H1 (cell line): ENCODE measurements at regions not wholly inside any gene's neighbourhood (a gene's known extent, or its start where the extent isn't known, plus 50 kb on each side); places are given as distances from the start of the nearest gene placed in this dataset.

Experiments
- CTCF ChIA-PET: fragments of 300-600 bp; sonication (Branson Sonifier 250); formaldehyde crosslinking; loops from one replicate; lab custom pipeline; 2021; ENCODE audit not compliant: partially characterized antibody; lab: Charles Lee
- POLR2A ChIA-PET: fragments of 300-600 bp; sonication (Branson Sonifier 250); formaldehyde crosslinking; loops from one replicate; lab custom pipeline; 2021; ENCODE audit warnings: inconsistent platforms; ENCODE audit not compliant: partially characterized antibody; lab: Charles Lee
- DNase-seq, 2 experiments: peaks; one replicate each; pipeline versions ENCODE4 v3.0.0 to v3.0.0-alpha.2; 2010 to 2022; ENCODE audit warnings: low spot score in 2 of 2, low read depth in 1 of 2, mixed read lengths in 1 of 2
- FAIRE-seq: peaks from 2 replicates; lab custom pipeline; 2011; peaks lifted over from hg19 to GRCh38; lab: Jason Lieb, UNC
- H2AFZ ChIP-seq: 2 replicates; pipeline ENCODE4 v1.8.1; 2012; ENCODE audit warnings: low read length, inconsistent platforms
- H2AK5ac ChIP-seq: 2 replicates; pipeline ENCODE4 v1.6.1; 2013; ENCODE audit warnings: low read depth, low read length
- H2BK120ac ChIP-seq: replicated peaks from 2 replicates; pipeline ENCODE3; 2013; ENCODE audit warnings: low read depth, low read length, inconsistent platforms
- H2BK12ac ChIP-seq: 2 replicates; pipeline ENCODE4 v1.6.1; 2013; ENCODE audit warnings: low read depth, low read length
- H2BK15ac ChIP-seq: 2 replicates; pipeline ENCODE4 v1.6.1; 2013; ENCODE audit warnings: low read length
- H2BK20ac ChIP-seq: 2 replicates; pipeline ENCODE4 v1.6.1; 2013; ENCODE audit warnings: low read length
- H2BK5ac ChIP-seq: 2 replicates; pipeline ENCODE4 v1.6.1; 2013; ENCODE audit warnings: low read depth, low read length
- H3K14ac ChIP-seq: 2 replicates; pipeline ENCODE4 v1.6.1; 2013; ENCODE audit warnings: inconsistent platforms; ENCODE audit not compliant: insufficient read length
- H3K18ac ChIP-seq: 2 replicates; pipeline ENCODE4 v1.6.1; 2013; ENCODE audit warnings: low read length; ENCODE audit errors: extremely low read depth
- H3K23ac ChIP-seq: 2 replicates; pipeline ENCODE4 v1.6.1; 2013; ENCODE audit warnings: inconsistent platforms; ENCODE audit not compliant: insufficient read length
- H3K23me2 ChIP-seq: 2 replicates; pipeline ENCODE4 v1.6.1; 2013; ENCODE audit warnings: low read depth, low read length
- H3K27ac ChIP-seq: 2 replicates; pipeline ENCODE4 v1.6.1; 2011; ENCODE audit warnings: low read depth, low read length, inconsistent platforms
- H3K27me3 ChIP-seq, 4 experiments: replicated peaks in 1 of 4; 1 replicate in 1 of 4; 2 replicates in 3 of 4; pipeline versions ENCODE4 v1.6.1 to v1.8.1; 2011 to 2013; ENCODE audit warnings: low read length in 3 of 4, mild to moderate bottlenecking in 3 of 4, inconsistent platforms in 2 of 4, mixed read lengths in 2 of 4, moderate library complexity in 1 of 4; ENCODE audit not compliant: control insufficient read depth in 3 of 4, insufficient read depth in 3 of 4; ENCODE audit errors: extremely low read depth in 1 of 4
- H3K36me3 ChIP-seq, 4 experiments: 2 replicates each; pipeline versions ENCODE4 v1.6.1 to v1.8.1; 2011 to 2013; ENCODE audit warnings: mild to moderate bottlenecking in 4 of 4, low read length in 3 of 4, moderate library complexity in 2 of 4, control low read depth in 1 of 4, inconsistent platforms in 1 of 4; ENCODE audit not compliant: insufficient read depth in 4 of 4, control insufficient read depth in 2 of 4
- H3K4ac ChIP-seq: replicated peaks from 2 replicates; pipeline ENCODE3; 2013; ENCODE audit warnings: low read length, low read depth, mixed read lengths, inconsistent platforms; ENCODE audit not compliant: insufficient read length
- H3K4me1 ChIP-seq, 4 experiments: replicated peaks in 1 of 4; 1 replicate in 1 of 4; 2 replicates in 3 of 4; pipeline versions ENCODE4 v1.6.1 to v1.8.1; 2011 to 2013; ENCODE audit warnings: low read length in 3 of 4, inconsistent platforms in 2 of 4, mixed read lengths in 1 of 4; ENCODE audit not compliant: insufficient read depth in 4 of 4, control insufficient read depth in 3 of 4
- H3K4me2 ChIP-seq, 2 experiments: 2 replicates each; pipeline versions ENCODE4 v1.6.1 to v1.8.1; 2011 to 2013; ENCODE audit warnings: low read depth in 2 of 2, low read length in 2 of 2, control low read depth in 1 of 2, inconsistent platforms in 1 of 2, mild to moderate bottlenecking in 1 of 2; ENCODE audit not compliant: insufficient read depth in 1 of 2
- H3K4me3 ChIP-seq, 4 experiments: fragments of 200-600, 300-600 bp in 1 of 4; sonication (generic), shearing (Covaris generic), sonication (Bioruptor Twin) in 1 of 4; 2 replicates each; pipeline versions ENCODE4 v1.5.1 to v1.8.1; 2011 to 2016; ENCODE audit warnings: low read length in 4 of 4, low read depth in 3 of 4, control low read depth in 2 of 4, inconsistent platforms in 2 of 4, mild to moderate bottlenecking in 2 of 4, mixed read lengths in 1 of 4, moderate library complexity in 1 of 4; ENCODE audit not compliant: insufficient read depth in 2 of 4; ENCODE audit errors: extremely low read depth in 1 of 4
- H3K56ac ChIP-seq: replicated peaks from 2 replicates; pipeline ENCODE3; 2013; ENCODE audit warnings: low read depth, mild to moderate bottlenecking, mixed read lengths, low read length, inconsistent platforms; ENCODE audit not compliant: insufficient read length
- H3K79me1 ChIP-seq: 2 replicates; pipeline ENCODE4 v1.6.1; 2013; ENCODE audit warnings: low read depth, low read length, control low read depth
- H3K79me2 ChIP-seq, 2 experiments: 2 replicates each; pipeline versions ENCODE4 v1.6.1 to v1.8.1; 2012 to 2013; ENCODE audit warnings: low read length in 2 of 2, mild to moderate bottlenecking in 2 of 2, inconsistent platforms in 1 of 2; ENCODE audit not compliant: insufficient read depth in 2 of 2, control insufficient read depth in 1 of 2
- H3K9ac ChIP-seq, 4 experiments: replicated peaks in 1 of 4; 1 replicate in 1 of 4; 2 replicates in 3 of 4; pipeline versions ENCODE4 v1.6.1 to v1.8.1; 2011 to 2013; ENCODE audit warnings: low read depth in 3 of 4, low read length in 3 of 4, control low read depth in 2 of 4, mild to moderate bottlenecking in 2 of 4, moderate library complexity in 2 of 4, inconsistent platforms in 1 of 4; ENCODE audit errors: extremely low read depth in 1 of 4
- H3K9me3 ChIP-seq, 2 experiments: 2 replicates each; pipeline versions ENCODE4 v1.6.1 to v1.8.1; 2012 to 2013; ENCODE audit warnings: mild to moderate bottlenecking in 2 of 2, moderate library complexity in 2 of 2, control low read depth in 1 of 2, inconsistent platforms in 1 of 2, low read depth in 1 of 2, low read length in 1 of 2, mixed read lengths in 1 of 2; ENCODE audit not compliant: insufficient read depth in 2 of 2
- H4K20me1 ChIP-seq, 2 experiments: replicated peaks in 1 of 2; 2 replicates each; pipeline versions ENCODE3 to v1.8.1; 2011 to 2013; ENCODE audit warnings: inconsistent platforms in 2 of 2, low read length in 2 of 2, mild to moderate bottlenecking in 1 of 2; ENCODE audit not compliant: insufficient read depth in 2 of 2, control insufficient read depth in 1 of 2
- H4K5ac ChIP-seq: 2 replicates; pipeline ENCODE4 v1.6.1; 2013; ENCODE audit warnings: low read length, low read depth, mixed read lengths, inconsistent platforms; ENCODE audit not compliant: insufficient read length
- H4K8ac ChIP-seq: 2 replicates; pipeline ENCODE4 v1.8.0; 2013; ENCODE audit warnings: mild to moderate bottlenecking, moderate library complexity, low read length, inconsistent platforms; ENCODE audit not compliant: insufficient read depth; ENCODE audit errors: extremely low read depth
- H4K91ac ChIP-seq: replicated peaks from 2 replicates; pipeline ENCODE3; 2013; ENCODE audit warnings: low read length, mixed read lengths, inconsistent platforms; ENCODE audit not compliant: insufficient read length
- BCL11A ChIP-seq, 2 experiments: IDR thresholded peaks; one replicate each; pipeline ENCODE4 v1.6.1; 2011; ENCODE audit warnings: low read depth in 2 of 2, low read length in 2 of 2, mild to moderate bottlenecking in 2 of 2
- CTCF ChIP-seq, 3 experiments: IDR thresholded peaks; 1 replicate in 2 of 3; 2 replicates in 1 of 3; pipeline versions ENCODE4 v1.5.1 to v1.6.1; 2011; ENCODE audit warnings: low read length in 3 of 3, mild to moderate bottlenecking in 3 of 3, inconsistent platforms in 2 of 3, low read depth in 1 of 3, moderate library complexity in 1 of 3; ENCODE audit not compliant: insufficient read depth in 1 of 3; ENCODE audit errors: control extremely low read depth in 1 of 3
- KDM1A ChIP-seq: fragments of 200-600, 300-600 bp; sonication (generic); IDR thresholded peaks from 2 replicates; pipeline ENCODE4 v1.7.1; 2016; ENCODE audit warnings: mild to moderate bottlenecking, low read length, borderline replicate concordance
- KDM4A ChIP-seq: IDR thresholded peaks from one replicate; pipeline ENCODE4 v1.7.1; 2012; ENCODE audit warnings: low read depth, mild to moderate bottlenecking, moderate library complexity, low read length, inconsistent platforms; ENCODE audit not compliant: severe bottlenecking
- NANOG ChIP-seq: IDR thresholded peaks from 2 replicates; pipeline ENCODE4 v1.6.1; 2011; ENCODE audit warnings: low read length, low read depth, mild to moderate bottlenecking, inconsistent platforms; ENCODE audit not compliant: insufficient read depth, poor library complexity, severe bottlenecking
- NRF1 ChIP-seq: IDR thresholded peaks from 2 replicates; pipeline ENCODE4 v1.6.1; 2011; ENCODE audit warnings: mild to moderate bottlenecking, low read depth, low read length, improper control_type of control experiment
- POLR2AphosphoS5 ChIP-seq: IDR thresholded peaks from 2 replicates; pipeline ENCODE4 v1.6.1; 2011; ENCODE audit warnings: low read depth, low read length
- RNF2 ChIP-seq: fragments of 200-900, 300-1000 bp; sonication (generic); IDR thresholded peaks from 2 replicates; pipeline ENCODE4 v1.7.1; 2016; ENCODE audit warnings: borderline replicate concordance, low read depth, mild to moderate bottlenecking, antibody characterized with exemption, low read length; ENCODE audit not compliant: poor library complexity, severe bottlenecking; ENCODE audit errors: missing control alignments
- SP2 ChIP-seq: IDR thresholded peaks from 2 replicates; pipeline ENCODE4 v1.6.1; 2012; ENCODE audit warnings: mild to moderate bottlenecking, low read length, inconsistent platforms
- WGBS, 2 experiments: shearing (Covaris generic) in 1 of 2; methylation state at CpG; one replicate each; pipeline versions ENCODE4 v1.1.6 to v1.1.7; 2013 to 2015; ENCODE audit warnings: low lambda C conversion rate in 2 of 2, mixed read lengths in 2 of 2, inconsistent platforms in 1 of 2, low coverage in 1 of 2, missing lambda C conversion rate in 1 of 2; ENCODE audit not compliant: insufficient replicate concordance in 2 of 2, insufficient coverage in 1 of 2, insufficient read length in 1 of 2; ENCODE audit errors: extremely low coverage in 1 of 2, missing lambda C conversion rate in 1 of 2; 5-methylcytosine and 5-hydroxymethylcytosine counted together

DNA sequence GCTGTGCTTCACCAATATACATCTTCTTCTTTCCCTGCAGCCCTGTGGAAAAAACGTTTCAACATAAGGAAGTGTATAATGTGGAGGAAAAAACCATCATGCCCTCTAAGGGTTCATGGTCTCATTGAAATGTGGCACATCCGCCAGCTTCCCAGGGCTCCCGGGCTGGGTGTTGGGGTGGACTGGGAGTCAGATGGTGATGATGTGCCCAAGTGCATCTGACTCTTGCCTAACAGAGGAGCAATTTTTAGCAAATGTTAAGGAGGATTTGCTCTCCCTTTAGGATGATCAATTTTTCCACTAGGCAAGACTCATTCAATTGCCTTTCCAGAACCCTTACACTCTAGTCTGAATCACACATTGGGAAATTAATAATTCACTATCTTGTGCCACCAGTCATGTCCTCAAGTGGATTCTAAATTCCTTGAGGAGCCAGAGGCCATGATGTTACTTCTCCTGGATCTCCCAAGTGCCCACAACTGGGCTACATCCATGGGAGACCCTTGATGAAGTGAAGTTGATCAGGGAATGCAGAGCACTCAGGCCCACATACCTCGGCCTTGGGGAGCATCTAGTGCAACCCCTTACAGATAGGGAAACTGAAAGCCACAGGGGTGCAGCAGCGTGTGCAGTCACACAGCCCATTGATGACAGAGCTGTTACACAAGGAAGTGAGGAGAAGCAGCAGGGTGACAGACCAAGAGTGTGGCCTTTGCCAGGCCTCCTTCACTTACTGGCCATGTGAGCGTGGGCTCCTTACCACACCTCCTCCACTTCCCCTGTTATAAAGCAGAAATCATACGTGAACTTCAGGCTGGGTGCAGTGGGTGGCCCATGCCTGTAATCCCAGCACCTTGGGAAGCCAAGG is 100.0 kb upstream of the SLC44A3 start:
- H4K20me1 ChIP-seq = no peaks in the 10 kb centered on the region
- 93% methylated on average over 7 of the region's 7 CpGs; no CpG with 5 or more reads in 1 of the 2 experiments for WGBS, 2 experiments
- TF ChIP-seq BCL11A (IDR thresholded peaks at IDR 0.05; ENCODE audit: low read depth in 2 of 2, low read length in 2 of 2) (no peak), NRF1 (no peak), RNF2 (no peak), KDM4A (no peak), KDM1A (no peak), POLR2AphosphoS5 (no peak), CTCF (IDR thresholded peaks at IDR 0.05; ENCODE audit: control extremely low read depth in 1 of 3, insufficient read depth in 1 of 3, low read depth in 1 of 3, low read length in 3 of 3) (no peak), SP2 (no peak), NANOG (no peak)

More for the DNA sequence above, 100.0 kb upstream of the SLC44A3 start:
- CTCF ChIA-PET = interaction anchor here (0.8 to 2.3 kb wide), 9 partner anchors 10 to 206 kb away, joined by 3 to 9 read pairs (median 4); no protein-coding TSS in a partner anchor
- Histone ChIP-seq H3K4me3 (no peak overlapping the region), H3K18ac (no peak overlapping the region), H3K14ac (no peak overlapping the region), H3K27ac (no peak overlapping the region), H3K23ac (no peak overlapping the region), H3K4me2 (no peak overlapping the region), H3K79me2 (no peaks in the 10 kb centered on the region), H2BK12ac (no peak overlapping the region), H2BK120ac (no peak overlapping the region), H3K4me1 (no peaks in the 10 kb centered on the region), H2BK20ac (0 out of 2 replicates have a peak overlapping the region, but pooled peaks have one; percentile 52), H3K4ac (no peak overlapping the region), H2AK5ac (no peak overlapping the region; the same call in 1 of the 2 replicates), H4K5ac (no peak overlapping the region), H2AFZ (no peak overlapping the region), H3K27me3 (no peaks in the 10 kb centered on the region), H3K56ac (no peak overlapping the region), H4K8ac (no peak overlapping the region), H2BK5ac (no peak overlapping the region), H2BK15ac (no peak overlapping the region), H4K91ac (no peak overlapping the region), H3K36me3 (no peaks in the 10 kb centered on the region), H3K23me2 (no peaks in the 10 kb centered on the region), H3K79me1 (no peaks in the 10 kb centered on the region), H3K9me3 (no peaks in the 10 kb centered on the region), H3K9ac (no peak overlapping the region)
- FAIRE-seq = no peak
- no peak for DNase-seq
- POLR2A ChIA-PET = interaction anchor here (1.0 kb wide), 1 partner anchor 8 kb away, joined by 3 read pairs; no protein-coding TSS in a partner anchor
